AG04450 (cell line): ENCODE measurements at regions not wholly inside any gene's neighbourhood (a gene's known extent, or its start where the extent isn't known, plus 50 kb on each side); places are given as distances from the start of the nearest gene placed in this dataset.

Experiments
- CTCF ChIA-PET: fragments of 300-600, 350-600 bp; formaldehyde crosslinking; extraction: SDS; loops from one replicate; lab custom pipeline; 2022; ENCODE audit warnings: antibody characterized with exemption, inconsistent platforms; lab: Charles Lee
- POLR2A ChIA-PET: fragments of 350-600 bp; formaldehyde crosslinking; extraction: SDS; loops from one replicate; lab custom pipeline; 2021; ENCODE audit warnings: antibody characterized with exemption, inconsistent platforms; lab: Yijun Ruan, JAX
- DNase-seq: peaks from one replicate; pipeline ENCODE4 v3.0.0-alpha.2; 2011; ENCODE audit warnings: low read depth, low spot score
- H3K27ac ChIP-seq: one replicate; pipeline ENCODE4 v1.5.1; 2012; ENCODE audit warnings: low read depth, low read length, control low read depth
- H3K27me3 ChIP-seq: one replicate; pipeline ENCODE4 v1.6.0; 2012; ENCODE audit warnings: low read length; ENCODE audit not compliant: control insufficient read depth, insufficient read depth
- H3K4me3 ChIP-seq: 2 replicates; pipeline ENCODE4 v1.5.1; 2011; ENCODE audit warnings: mild to moderate bottlenecking, low read depth, low read length, control low read depth
- H3K9me3 ChIP-seq: 2 replicates; pipeline ENCODE4 v1.5.1; 2012; ENCODE audit warnings: low read length; ENCODE audit not compliant: control insufficient read depth, insufficient read depth
- TF ChIP-seq, protein P1 (sequence below): IDR thresholded peaks from 2 replicates; pipeline ENCODE4 v1.5.1; 2011; ENCODE audit warnings: low read depth, low read length, control low read depth, inconsistent platforms

DNA sequence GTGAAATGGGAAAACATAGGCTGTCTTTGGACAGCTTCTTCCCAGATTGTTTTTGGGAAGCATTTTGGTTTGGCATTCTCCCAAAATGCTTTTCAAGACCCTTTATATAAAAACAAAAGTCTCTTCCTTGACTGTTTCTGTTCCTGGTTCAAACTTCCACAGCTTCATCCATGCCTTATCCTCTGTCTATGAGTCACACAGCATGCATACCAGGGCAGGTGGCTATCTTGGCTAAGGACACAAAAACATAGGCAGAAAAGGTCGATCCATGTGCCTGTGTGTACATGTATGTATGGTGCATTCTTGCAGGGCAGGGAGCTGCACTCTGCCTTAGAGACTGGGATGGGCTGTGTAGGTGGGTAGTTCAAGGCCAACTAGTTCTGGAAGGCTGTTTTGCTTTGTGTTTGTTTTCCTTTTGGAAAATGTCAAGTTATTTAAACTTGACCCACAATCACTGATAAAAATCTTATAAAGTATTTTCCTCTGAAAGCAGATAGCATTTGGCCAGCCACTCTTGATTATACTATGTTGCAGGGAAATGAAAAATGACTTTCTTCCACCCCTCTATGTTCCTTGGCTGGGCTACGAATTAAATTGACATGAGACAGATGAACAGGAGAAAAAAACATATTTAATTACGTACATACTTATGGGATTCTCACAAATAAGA is 437.0 kb downstream of the SIPA1L2 start:
- H3K4me3 ChIP-seq: no peak overlapping the region
- no peak for DNase-seq
- POLR2A ChIA-PET: no interaction called here
- CTCF ChIA-PET: interaction anchor here (0.6 kb wide), 1 partner anchor 22 kb away, joined by 3 read pairs; no protein-coding TSS in a partner anchor
- no peak overlapping the region for H3K27ac ChIP-seq
- TF ChIP-seq, protein P1, sequence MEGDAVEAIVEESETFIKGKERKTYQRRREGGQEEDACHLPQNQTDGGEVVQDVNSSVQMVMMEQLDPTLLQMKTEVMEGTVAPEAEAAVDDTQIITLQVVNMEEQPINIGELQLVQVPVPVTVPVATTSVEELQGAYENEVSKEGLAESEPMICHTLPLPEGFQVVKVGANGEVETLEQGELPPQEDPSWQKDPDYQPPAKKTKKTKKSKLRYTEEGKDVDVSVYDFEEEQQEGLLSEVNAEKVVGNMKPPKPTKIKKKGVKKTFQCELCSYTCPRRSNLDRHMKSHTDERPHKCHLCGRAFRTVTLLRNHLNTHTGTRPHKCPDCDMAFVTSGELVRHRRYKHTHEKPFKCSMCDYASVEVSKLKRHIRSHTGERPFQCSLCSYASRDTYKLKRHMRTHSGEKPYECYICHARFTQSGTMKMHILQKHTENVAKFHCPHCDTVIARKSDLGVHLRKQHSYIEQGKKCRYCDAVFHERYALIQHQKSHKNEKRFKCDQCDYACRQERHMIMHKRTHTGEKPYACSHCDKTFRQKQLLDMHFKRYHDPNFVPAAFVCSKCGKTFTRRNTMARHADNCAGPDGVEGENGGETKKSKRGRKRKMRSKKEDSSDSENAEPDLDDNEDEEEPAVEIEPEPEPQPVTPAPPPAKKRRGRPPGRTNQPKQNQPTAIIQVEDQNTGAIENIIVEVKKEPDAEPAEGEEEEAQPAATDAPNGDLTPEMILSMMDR: no peak
- H3K9me3 ChIP-seq: no peaks in the 10 kb centered on the region
- peaks cover 4% of the 10 kb centered on the region for H3K27me3 ChIP-seq

DNA sequence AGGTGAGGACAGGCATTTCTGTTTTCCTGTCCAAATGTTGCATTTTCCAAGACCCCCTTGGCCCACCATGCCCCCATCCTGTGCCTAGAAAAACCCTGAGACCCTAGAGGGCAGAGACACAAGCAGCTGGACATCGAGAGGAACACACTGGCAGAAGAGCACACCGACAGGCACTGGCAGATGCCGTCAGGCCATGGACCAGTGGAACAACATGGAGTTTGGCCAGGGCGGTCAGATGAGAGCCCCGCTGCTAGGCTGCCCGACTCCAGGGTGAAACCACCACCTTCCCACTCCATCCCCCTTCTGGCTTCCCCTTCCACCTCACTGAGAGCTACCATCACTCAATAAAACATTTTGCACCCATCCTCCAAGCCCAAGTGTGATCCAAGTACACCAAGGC is 438.4 kb downstream of the SIPA1L2 start:
- Histone ChIP-seq H3K9me3 (no peaks in the 10 kb centered on the region), H3K27ac (no peak overlapping the region), H3K4me3 (no peak overlapping the region), H3K27me3 (peaks cover 4% of the 10 kb centered on the region)
- TF ChIP-seq, protein P1: no peak
- ChIA-PET POLR2A (no interaction called here), CTCF (no interaction called here)
- no peak for DNase-seq

DNA sequence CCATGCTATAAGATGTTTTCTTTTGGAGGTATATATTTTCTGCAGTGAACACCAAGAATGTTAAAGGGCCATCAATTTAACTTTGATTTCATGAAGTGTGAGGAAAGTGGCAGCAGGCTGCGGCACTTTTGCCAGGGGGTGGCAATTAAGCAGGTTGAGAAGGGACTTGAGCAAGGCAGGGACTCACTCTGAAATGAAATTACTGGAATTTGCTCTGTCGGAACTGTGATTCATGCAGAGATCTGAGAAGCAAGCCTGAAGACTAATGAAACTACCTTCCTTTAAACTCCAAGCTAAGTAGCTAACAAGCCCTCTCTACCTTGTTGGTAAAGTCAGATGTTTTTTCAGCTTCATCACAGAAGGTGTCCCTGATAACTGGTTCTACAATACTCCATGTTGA is 441.6 kb downstream of the SIPA1L2 start:
- DNase-seq: no peak
- Histone ChIP-seq H3K27me3 (peaks cover 4% of the 10 kb centered on the region), H3K4me3 (no peak overlapping the region), H3K9me3 (no peaks in the 10 kb centered on the region), H3K27ac (no peak overlapping the region)
- TF ChIP-seq, protein P1: no peak
- ChIA-PET POLR2A (no interaction called here), CTCF (no interaction called here)

DNA sequence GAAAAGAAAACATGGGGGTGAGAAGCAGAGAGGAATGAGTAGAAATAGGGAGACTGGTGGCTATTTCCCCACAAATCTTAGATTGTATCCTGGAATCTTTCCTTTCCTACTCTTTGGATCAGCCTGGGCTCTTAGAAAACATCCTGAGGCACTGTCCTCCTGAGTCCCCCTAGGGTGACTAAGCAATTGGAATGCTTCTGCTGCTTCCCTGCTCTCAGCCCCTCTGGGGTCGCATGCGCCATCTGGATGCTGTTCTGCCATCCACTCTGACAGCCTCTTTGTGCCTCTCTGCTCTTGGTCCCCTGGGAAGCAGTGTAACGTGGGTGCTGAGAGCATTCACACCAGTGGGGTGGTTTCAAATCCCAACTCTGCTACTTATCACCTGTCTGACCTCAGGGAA is 443.0 kb downstream of the SIPA1L2 start:
- H3K27me3 ChIP-seq: peaks cover 4% of the 10 kb centered on the region
- no peaks in the 10 kb centered on the region for H3K9me3 ChIP-seq
- H3K27ac ChIP-seq: no peak overlapping the region
- no peak overlapping the region for H3K4me3 ChIP-seq
- no peak for DNase-seq
- ChIA-PET POLR2A (no interaction called here), CTCF (no interaction called here)
- TF ChIP-seq, protein P1: no peak
